ENCODE measurements at regions not wholly inside any gene's neighbourhood (a gene's known extent, or its start where the extent isn't known, plus 50 kb on each side); places are given as distances from the start of the nearest gene placed in this dataset.

- Histone ChIP-seq H3K4me2 (ENCODE audit: insufficient read depth, insufficient read length, low read length) (no peak overlapping the region), H3K79me1 (ENCODE audit: insufficient read depth, low read depth, low read length, poor library complexity, severe bottlenecking) (no peaks in the 10 kb centered on the region), H2AFZ (ENCODE audit: low read length) (no peak overlapping the region), H4K20me1 (ENCODE audit: control insufficient read depth, insufficient read depth, insufficient read length) (no peaks in the 10 kb centered on the region), H3K23me2 (ENCODE audit: insufficient read length, low read depth, low read length, poor library complexity, severe bottlenecking) (no peaks in the 10 kb centered on the region), H3K56ac (ENCODE audit: insufficient read length, low read depth, low read length) (no peak overlapping the region), H2BK5ac (ENCODE audit: insufficient read length, low read length) (no peak overlapping the region), H3K14ac (ENCODE audit: insufficient read depth, low read length) (no peak overlapping the region; the same call in 1 of the 2 replicates), H3K9me3 (ENCODE audit: control insufficient read depth, low read depth, low read length) (no peaks in the 10 kb centered on the region), H2BK12ac (ENCODE audit: insufficient read length, low read depth, low read length) (no peak overlapping the region), H3T11ph (ENCODE audit: low read length) (no peak overlapping the region), H3K79me2 (ENCODE audit: insufficient read depth, low read length) (no peaks in the 10 kb centered on the region), H3K4me1 (ENCODE audit: insufficient read depth, low read length) (no peaks in the 10 kb centered on the region), H2BK20ac (ENCODE audit: low read depth, low read length, poor library complexity, severe bottlenecking) (no peak overlapping the region), H3K18ac (ENCODE audit: insufficient read length, low read depth, low read length) (no peak overlapping the region), H4K8ac (replicated peaks; ENCODE audit: insufficient read length, low read depth, low read length) (no peak overlapping the region), H3K23ac (ENCODE audit: insufficient read length, low read depth, low read length) (no peak overlapping the region), H2AK5ac (ENCODE audit: insufficient read length, low read length) (no peak overlapping the region), H3K27ac (ENCODE audit: insufficient read length, low read depth, low read length) (no peak overlapping the region), H3K9ac (ENCODE audit: extremely low read depth, insufficient read length, low read length) (no peak overlapping the region), H2BK15ac (ENCODE audit: low read depth, low read length) (no peak overlapping the region), H4K5ac (ENCODE audit: insufficient read length, low read depth, low read length) (no peak overlapping the region), H4K91ac (ENCODE audit: insufficient read length, low read depth, low read length) (no peak overlapping the region), H3K4ac (ENCODE audit: low read depth, low read length) (no peak overlapping the region), H2BK120ac (ENCODE audit: low read depth, low read length, poor library complexity, severe bottlenecking) (no peak overlapping the region), H3K27me3 (ENCODE audit: insufficient read depth, low read length) (no peaks in the 10 kb centered on the region)
- TF ChIP-seq, protein P1, sequence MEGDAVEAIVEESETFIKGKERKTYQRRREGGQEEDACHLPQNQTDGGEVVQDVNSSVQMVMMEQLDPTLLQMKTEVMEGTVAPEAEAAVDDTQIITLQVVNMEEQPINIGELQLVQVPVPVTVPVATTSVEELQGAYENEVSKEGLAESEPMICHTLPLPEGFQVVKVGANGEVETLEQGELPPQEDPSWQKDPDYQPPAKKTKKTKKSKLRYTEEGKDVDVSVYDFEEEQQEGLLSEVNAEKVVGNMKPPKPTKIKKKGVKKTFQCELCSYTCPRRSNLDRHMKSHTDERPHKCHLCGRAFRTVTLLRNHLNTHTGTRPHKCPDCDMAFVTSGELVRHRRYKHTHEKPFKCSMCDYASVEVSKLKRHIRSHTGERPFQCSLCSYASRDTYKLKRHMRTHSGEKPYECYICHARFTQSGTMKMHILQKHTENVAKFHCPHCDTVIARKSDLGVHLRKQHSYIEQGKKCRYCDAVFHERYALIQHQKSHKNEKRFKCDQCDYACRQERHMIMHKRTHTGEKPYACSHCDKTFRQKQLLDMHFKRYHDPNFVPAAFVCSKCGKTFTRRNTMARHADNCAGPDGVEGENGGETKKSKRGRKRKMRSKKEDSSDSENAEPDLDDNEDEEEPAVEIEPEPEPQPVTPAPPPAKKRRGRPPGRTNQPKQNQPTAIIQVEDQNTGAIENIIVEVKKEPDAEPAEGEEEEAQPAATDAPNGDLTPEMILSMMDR (conservative IDR thresholded peaks at IDR 0.05) = no peak
- H3K9me3 Mint-ChIP-seq = peaks cover 24 to 25% of the 10 kb centered on the region in 2 experiments
- H3K27ac Mint-ChIP-seq = no peak overlapping the region
- no peak overlapping the region for H3K4me3 Mint-ChIP-seq
- no peaks in the 10 kb centered on the region for H3K4me1 Mint-ChIP-seq
- no CpG with 5 or more reads among the region's 3 CpGs for WGBS (ENCODE audit: extremely low coverage, insufficient read length, low lambda C conversion rate)
- DNase-seq = no peak
- no peaks in the 10 kb centered on the region for H3K27me3 Mint-ChIP-seq (ENCODE audit: low read depth)
- H3K36me3 Mint-ChIP-seq (ENCODE audit: insufficient read depth in 1 of 3, low read depth in 3 of 3) = peaks cover 0 to 5% (median 5%) of the 10 kb centered on the region in 3 experiments; a peak in 2 of 7 replicates
Measured at GRCh38 chr6:85706272-85706671, 63.6 kb upstream of the SYNCRIP start.
